Mesenchymal stem cell (in vitro differentiated cells and primary cell): ENCODE measurements at regions not wholly inside any gene's neighbourhood (a gene's known extent, or its start where the extent isn't known, plus 50 kb on each side); places are given as distances from the start of the nearest gene placed in this dataset.
A peak's percentile ranks its signal among the peaks of the same experiment; 100 is the strongest.

Experiments used
- DNase-seq: peaks from one replicate; pipeline ENCODE4 v3.0.0-alpha.2; 2013
- H2AFZ ChIP-seq: one replicate; pipeline ENCODE4 v1.6.1; 2013; ENCODE audit warnings: low read depth, mild to moderate bottlenecking, control low read depth, inconsistent platforms, low read length, moderate library complexity
- H2AK5ac ChIP-seq: 2 replicates; pipeline ENCODE4 v1.6.1; 2013; ENCODE audit warnings: low read length, moderate library complexity, mild to moderate bottlenecking, inconsistent platforms; ENCODE audit not compliant: severe bottlenecking
- H2BK120ac ChIP-seq: one replicate; pipeline ENCODE4 v1.6.1; 2013; ENCODE audit warnings: low read depth, mild to moderate bottlenecking, inconsistent platforms, low read length, moderate library complexity
- H2BK12ac ChIP-seq, 2 experiments: one replicate each; pipeline ENCODE4 v1.6.1; 2013; ENCODE audit warnings: inconsistent platforms in 2 of 2, low read length in 2 of 2, mild to moderate bottlenecking in 2 of 2, moderate library complexity in 2 of 2, control low read depth in 1 of 2
- H2BK15ac ChIP-seq: one replicate; pipeline ENCODE4 v1.6.1; 2013; ENCODE audit warnings: mild to moderate bottlenecking, low read depth, inconsistent platforms; ENCODE audit not compliant: poor library complexity, severe bottlenecking
- H2BK5ac ChIP-seq: 2 replicates; pipeline ENCODE4 v1.6.1; 2013; ENCODE audit warnings: low read depth, mild to moderate bottlenecking, low read length, control low read depth, inconsistent platforms; ENCODE audit not compliant: poor library complexity, severe bottlenecking
- H3K14ac ChIP-seq, 2 experiments: one replicate each; pipeline ENCODE4 v1.6.1; 2013; ENCODE audit warnings: inconsistent platforms in 2 of 2, low read length in 2 of 2, control low read depth in 1 of 2, mild to moderate bottlenecking in 1 of 2, moderate library complexity in 1 of 2
- H3K18ac ChIP-seq, 2 experiments: one replicate each; pipeline ENCODE4 v1.6.1; 2013; ENCODE audit warnings: inconsistent platforms in 2 of 2, low read length in 2 of 2, control low read depth in 1 of 2, low read depth in 1 of 2, mild to moderate bottlenecking in 1 of 2
- H3K23ac ChIP-seq, 2 experiments: one replicate each; pipeline ENCODE4 v1.6.1; 2013; ENCODE audit warnings: inconsistent platforms in 2 of 2, low read length in 2 of 2, mild to moderate bottlenecking in 2 of 2, moderate library complexity in 2 of 2, control low read depth in 1 of 2
- H3K27ac ChIP-seq: 2 replicates; pipeline ENCODE4 v1.5.1; 2013; ENCODE audit warnings: mild to moderate bottlenecking, moderate library complexity, low read length, control low read depth, inconsistent platforms; ENCODE audit not compliant: poor library complexity, severe bottlenecking
- H3K27me3 ChIP-seq, 2 experiments: 2 replicates each; pipeline versions ENCODE4 v1.6.1 to v1.7.0; 2013; ENCODE audit warnings: low read length in 2 of 2, mild to moderate bottlenecking in 2 of 2, moderate library complexity in 2 of 2, control low read depth in 1 of 2, inconsistent platforms in 1 of 2; ENCODE audit not compliant: control insufficient read depth in 1 of 2, insufficient read depth in 1 of 2
- H3K36me3 ChIP-seq, 2 experiments: 2 replicates each; pipeline versions ENCODE4 v1.6.1 to v1.7.0; 2013; ENCODE audit warnings: low read length in 2 of 2, control low read depth in 1 of 2, inconsistent platforms in 1 of 2, low read depth in 1 of 2, mild to moderate bottlenecking in 1 of 2; ENCODE audit not compliant: insufficient read depth in 2 of 2, control insufficient read depth in 1 of 2
- H3K4ac ChIP-seq, 2 experiments: one replicate each; pipeline ENCODE4 v1.6.1; 2013; ENCODE audit warnings: inconsistent platforms in 2 of 2, low read length in 2 of 2, mild to moderate bottlenecking in 2 of 2, moderate library complexity in 2 of 2, control low read depth in 1 of 2, low read depth in 1 of 2
- H3K4me1 ChIP-seq: 2 replicates; pipeline ENCODE4 v1.6.1; 2013; ENCODE audit warnings: low read depth, low read length, control low read depth; ENCODE audit not compliant: control insufficient read depth, insufficient read depth
- H3K4me2 ChIP-seq: 2 replicates; pipeline ENCODE4 v1.6.1; 2013; ENCODE audit warnings: low read length, mild to moderate bottlenecking, inconsistent platforms; ENCODE audit not compliant: poor library complexity, severe bottlenecking
- H3K4me3 ChIP-seq, 2 experiments: 2 replicates each; pipeline versions ENCODE4 v1.5.1 to v1.7.0; 2013; ENCODE audit warnings: low read length in 2 of 2, mild to moderate bottlenecking in 2 of 2, control low read depth in 1 of 2, low read depth in 1 of 2; ENCODE audit not compliant: insufficient read depth in 1 of 2
- H3K79me1 ChIP-seq: replicated peaks from 2 replicates; pipeline ENCODE4 v1.6.1; 2013; ENCODE audit warnings: mild to moderate bottlenecking, control low read depth, low read length, inconsistent platforms; ENCODE audit not compliant: poor library complexity, severe bottlenecking
- H3K9ac ChIP-seq: 2 replicates; pipeline ENCODE4 v1.7.0; 2013; ENCODE audit warnings: mild to moderate bottlenecking, low read length, moderate library complexity
- H3K9me3 ChIP-seq: 2 replicates; pipeline ENCODE4 v1.7.0; 2013; ENCODE audit warnings: mild to moderate bottlenecking, low read length; ENCODE audit not compliant: control insufficient read depth
- H4K8ac ChIP-seq: one replicate; pipeline ENCODE4 v1.6.1; 2013; ENCODE audit warnings: inconsistent platforms, mild to moderate bottlenecking, low read length, moderate library complexity
- H4K91ac ChIP-seq: one replicate; pipeline ENCODE4 v1.6.1; 2013; ENCODE audit warnings: mild to moderate bottlenecking, low read length, inconsistent platforms
- WGBS: methylation state at CpG from one replicate; pipeline ENCODE4 v1.1.7; 2013; ENCODE audit warnings: mixed read lengths; 5-methylcytosine and 5-hydroxymethylcytosine counted together

- Histone ChIP-seq H2BK5ac (no peak overlapping the region), H3K36me3 (peaks cover 22 to 75% of the 10 kb centered on the region in 2 experiments), H3K27ac (no peak overlapping the region), H2BK12ac (no peak overlapping the region), H2AK5ac (no peak overlapping the region), H3K27me3 (no peaks in the 10 kb centered on the region), H3K79me1 (peaks cover 29% of the 10 kb centered on the region), H3K4me2 (no peak overlapping the region), H3K9me3 (no peaks in the 10 kb centered on the region), H3K14ac (no peak overlapping the region), H4K8ac (no peak overlapping the region), H3K4me1 (peaks cover 38% of the 10 kb centered on the region), H2BK120ac (no peak overlapping the region), H3K23ac (no peak overlapping the region), H2BK15ac (no peak overlapping the region), H3K18ac (no peak overlapping the region), H3K9ac (no peak overlapping the region), H3K4ac (no peak overlapping the region), H3K4me3 (no peak overlapping the region), H2AFZ (no peak overlapping the region), H4K91ac (no peak overlapping the region)
- WGBS = 95% methylated on average over 15 of the region's 16 CpGs
- DNase-seq = no peak
Measured at GRCh38 chr12:124435806-124436345, 131.5 kb downstream of the NCOR2 start.

DNA sequence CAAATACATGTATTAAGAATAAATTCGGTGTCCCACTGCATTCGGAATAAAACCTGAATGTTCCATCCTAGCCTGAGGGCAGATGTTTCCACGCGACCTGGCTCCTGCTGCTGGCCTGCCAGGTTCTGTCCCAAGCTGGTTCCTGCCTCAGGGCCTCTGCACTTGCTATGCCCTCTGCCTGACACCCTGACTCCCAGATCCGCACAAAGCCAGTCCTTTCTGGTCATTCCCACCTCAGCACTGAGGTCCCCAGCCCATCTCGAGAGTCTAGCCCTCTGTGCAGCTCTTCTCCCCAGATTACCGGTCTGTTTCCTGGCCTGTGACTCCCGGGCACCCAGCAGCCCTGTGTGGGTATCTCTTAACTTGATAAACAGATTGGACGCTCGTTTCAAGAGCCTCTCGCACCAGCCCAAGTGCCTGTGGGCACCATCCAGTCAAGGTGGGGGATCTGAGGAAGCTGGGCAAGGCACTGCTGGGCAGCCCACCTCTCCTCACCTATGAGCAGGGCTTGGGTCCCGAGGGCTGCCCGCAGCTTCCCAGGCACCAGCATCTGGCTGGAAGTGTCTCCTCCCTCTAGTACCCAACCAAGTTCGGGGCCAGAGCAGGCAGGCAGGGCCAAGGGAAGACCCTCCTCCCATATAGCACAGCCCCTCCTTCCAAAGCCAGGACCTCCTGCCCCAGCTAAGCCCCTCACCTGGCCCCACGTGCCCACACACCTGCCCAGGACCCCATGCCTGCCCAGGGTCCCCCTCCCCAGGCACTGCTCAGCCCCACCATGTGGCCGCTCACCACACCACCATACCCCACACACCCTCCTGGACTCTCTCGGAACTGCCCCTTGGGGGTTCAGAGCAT, 132.2 kb downstream of the NCOR2 start:
- Histone ChIP-seq H3K18ac (no peak overlapping the region), H2BK5ac (no peak overlapping the region), H2BK120ac (no peak overlapping the region), H2AK5ac (no peak overlapping the region), H2BK15ac (no peak overlapping the region), H3K4me2 (no peak overlapping the region), H4K91ac (no peak overlapping the region), H3K79me1 (peaks cover 32% of the 10 kb centered on the region), H4K8ac (no peak overlapping the region), H3K14ac (no peak overlapping the region), H3K23ac (peak overlapping the region in 1 of 2 experiments; percentile 46), H3K9me3 (no peaks in the 10 kb centered on the region), H3K4me1 (peaks cover 34% of the 10 kb centered on the region), H3K36me3 (peaks cover 22 to 75% of the 10 kb centered on the region in 2 experiments), H2BK12ac (no peak overlapping the region), H3K4me3 (no peak overlapping the region), H3K4ac (no peak overlapping the region), H3K27me3 (no peaks in the 10 kb centered on the region), H2AFZ (no peak overlapping the region), H3K27ac (no peak overlapping the region), H3K9ac (no peak overlapping the region)
- DNase-seq = no peak
- WGBS = 80% methylated on average over 17 of the region's 17 CpGs

DNA sequence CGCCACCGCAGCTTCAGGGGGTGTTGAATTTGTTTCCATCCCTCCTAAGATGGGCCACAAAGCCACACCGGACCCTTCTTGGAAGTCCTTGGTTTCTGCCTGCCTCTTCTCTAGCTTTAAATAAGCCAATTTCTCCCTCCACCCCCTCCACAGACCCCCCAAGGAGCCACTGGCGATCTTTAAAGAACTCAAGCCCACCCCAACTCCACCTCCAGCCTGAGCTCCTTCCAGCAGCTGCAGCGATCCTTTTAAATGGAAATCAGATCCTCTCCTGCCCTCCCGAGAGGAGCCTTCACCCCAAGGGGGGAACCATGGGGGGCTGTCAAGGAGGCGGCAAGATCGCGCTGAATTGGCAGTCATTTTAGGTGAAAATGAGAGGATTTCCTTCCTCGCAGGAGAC, 133.1 kb downstream of the NCOR2 start:
- H2BK5ac ChIP-seq = no peak overlapping the region
- H2BK15ac ChIP-seq = no peak overlapping the region

GRCh38 chr12:124433879-124434278, 133.5 kb downstream of the NCOR2 start:
- Histone ChIP-seq H3K27ac (no peak overlapping the region), H4K91ac (no peak overlapping the region), H2BK15ac (no peak overlapping the region), H3K27me3 (no peaks in the 10 kb centered on the region), H4K8ac (no peak overlapping the region), H2BK120ac (peak overlapping the region; percentile 78), H3K4me3 (no peak overlapping the region), H3K18ac (peak overlapping the region in 1 of 2 experiments; percentile 26), H3K4me1 (peaks cover 36% of the 10 kb centered on the region), H3K9ac (no peak overlapping the region), H2AFZ (no peak overlapping the region), H2AK5ac (no peak overlapping the region), H3K4me2 (no peak overlapping the region), H3K79me1 (peaks cover 26% of the 10 kb centered on the region), H2BK5ac (no peak overlapping the region), H3K9me3 (no peaks in the 10 kb centered on the region), H3K36me3 (peaks cover 33 to 83% of the 10 kb centered on the region in 2 experiments), H2BK12ac (peak overlapping the region; percentile 18 to 49), H3K4ac (no peak overlapping the region), H3K14ac (no peak overlapping the region), H3K23ac (no peak overlapping the region)
- 68% methylated on average over 8 of the region's 8 CpGs for WGBS
- no peak for DNase-seq

More for the DNA sequence above, 133.1 kb downstream of the NCOR2 start:
- H3K4me1 ChIP-seq = peaks cover 31% of the 10 kb centered on the region
- no peak overlapping the region for H3K18ac ChIP-seq
- WGBS = 56% methylated on average over 9 of the region's 10 CpGs
- H3K79me1 ChIP-seq = peaks cover 30% of the 10 kb centered on the region
- peak overlapping the region; percentile 78 for H2BK120ac ChIP-seq
- H2AFZ ChIP-seq = no peak overlapping the region
- no peak overlapping the region for H3K23ac ChIP-seq
- H3K14ac ChIP-seq = no peak overlapping the region
- no peak overlapping the region for H3K4me3 ChIP-seq
- no peaks in the 10 kb centered on the region for H3K27me3 ChIP-seq
- H4K8ac ChIP-seq = no peak overlapping the region
- no peak overlapping the region for H3K4me2 ChIP-seq
- no peak overlapping the region for H3K4ac ChIP-seq
- no peak overlapping the region for H4K91ac ChIP-seq
- H2BK12ac ChIP-seq = no peak overlapping the region
- H3K9ac ChIP-seq = no peak overlapping the region
- no peak for DNase-seq
- peaks cover 30 to 78% of the 10 kb centered on the region in 2 experiments for H3K36me3 ChIP-seq
- no peaks in the 10 kb centered on the region for H3K9me3 ChIP-seq
- H2AK5ac ChIP-seq = peak overlapping the region; percentile 19
- H3K27ac ChIP-seq = no peak overlapping the region
